HCT116 (cell line): ENCODE measurements at regions not wholly inside any gene's neighbourhood (a gene's known extent, or its start where the extent isn't known, plus 50 kb on each side); places are given as distances from the start of the nearest gene placed in this dataset.

Source experiments
- ATAC-seq: fragments of 200-7000 bp; cut with Tn5 transposase; 2 replicates; pipeline ENCODE4 v1.9.1; 2020; ENCODE audit warnings: mild to moderate bottlenecking, moderate library complexity
- BruUV-seq: library from RNA; stranded (reverse); fragments of 400-500 nt; replicated peaks from 2 replicates; lab custom pipeline; 2021; lab: Mats Ljungman, UMichigan
- CTCF ChIA-PET: fragments of 300-600 bp; sonication (Branson Sonifier 250); formaldehyde crosslinking; loops from one replicate; lab custom pipeline; 2021; ENCODE audit warnings: antibody characterized with exemption; lab: Charles Lee
- POLR2A ChIA-PET: fragments of 300-600, 350-600 bp; sonication (Branson Sonifier 250); formaldehyde crosslinking; loops from one replicate; lab custom pipeline; 2021; ENCODE audit warnings: antibody characterized with exemption; lab: Charles Lee
- RAD21 ChIA-PET, 2 experiments: fragments of 300-600 bp; sonication (Branson Sonifier 250); formaldehyde crosslinking; loops; one replicate each; lab custom pipeline; 2023; ENCODE audit warnings: low total read pairs in 2 of 2; ENCODE audit not compliant: uncharacterized antibody in 2 of 2, unreplicated experiment in 2 of 2, low non-redundant PET in 1 of 2; lab: Charles Lee
- DNase-seq: peaks from one replicate; pipeline ENCODE4 v3.0.0-alpha.2; 2010; ENCODE audit warnings: low read depth, low spot score
- H2AFZ ChIP-seq: fragments of 200-600 bp; shearing (Covaris generic), sonication (generic); 2 replicates; pipeline ENCODE4 v1.6.1; 2017; ENCODE audit warnings: low read depth, mixed run types, mixed read lengths, antibody characterized with exemption, low read length; ENCODE audit not compliant: poor library complexity, severe bottlenecking
- H3K27ac ChIP-seq: 2 replicates; pipeline ENCODE4 v1.5.1; 2012; ENCODE audit warnings: low read depth, low read length
- H3K27me3 ChIP-seq: fragments of 200-600 bp; sonication (generic); 2 replicates; pipeline ENCODE4 v1.6.1; 2016; ENCODE audit warnings: mixed run types, low read length, mixed read lengths; ENCODE audit not compliant: insufficient read depth
- H3K36me3 ChIP-seq, 2 experiments: fragments of 200-500 bp in 1 of 2; fragments of 200-600 bp in 1 of 2; sonication (Bioruptor generic) in 1 of 2; sonication (generic) in 1 of 2; 2 replicates each; pipeline versions ENCODE4 v1.5.1 to v1.6.1; 2014 to 2016; ENCODE audit warnings: low read length in 2 of 2, inconsistent platforms in 1 of 2, mixed read lengths in 1 of 2, mixed run types in 1 of 2; ENCODE audit not compliant: insufficient read depth in 2 of 2, control insufficient read depth in 1 of 2
- H3K4me1 ChIP-seq, 2 experiments: fragments of 200-600 bp in 1 of 2; sonication (generic) in 1 of 2; 2 replicates each; pipeline versions ENCODE4 v1.5.1 to v1.6.1; 2012 to 2017; ENCODE audit warnings: low read length in 2 of 2, inconsistent platforms in 1 of 2, mild to moderate bottlenecking in 1 of 2, mixed read lengths in 1 of 2, mixed run types in 1 of 2, moderate library complexity in 1 of 2; ENCODE audit not compliant: insufficient read depth in 2 of 2, control insufficient read depth in 1 of 2
- H3K4me2 ChIP-seq: fragments of 200-600 bp; sonication (generic); 2 replicates; pipeline ENCODE4 v1.6.1; 2017; ENCODE audit warnings: mixed run types, low read length, mixed read lengths
- H3K4me3 ChIP-seq, 2 experiments: fragments of 200-600 bp in 1 of 2; sonication (generic) in 1 of 2; replicated peaks in 1 of 2; 2 replicates each; pipeline ENCODE4 v1.5.1; 2011 to 2016; ENCODE audit warnings: low read length in 2 of 2, control low read depth in 1 of 2, low read depth in 1 of 2, mild to moderate bottlenecking in 1 of 2, mixed read lengths in 1 of 2, mixed run types in 1 of 2
- H3K79me2 ChIP-seq: fragments of 200-600 bp; sonication (generic); 2 replicates; pipeline ENCODE4 v1.6.1; 2017; ENCODE audit warnings: mild to moderate bottlenecking, mixed run types, low read length, moderate library complexity, mixed read lengths; ENCODE audit not compliant: insufficient read depth
- H3K9ac ChIP-seq: fragments of 200-600 bp; sonication (generic); 2 replicates; pipeline ENCODE4 v1.6.1; 2016; ENCODE audit warnings: low read length, mixed read lengths
- H3K9me2 ChIP-seq: fragments of 200-600 bp; sonication (generic), shearing (Covaris generic); 2 replicates; pipeline ENCODE4 v1.6.1; 2017; ENCODE audit warnings: mixed run types, mild to moderate bottlenecking, moderate library complexity; ENCODE audit not compliant: insufficient read depth
- H3K9me3 ChIP-seq, 2 experiments: fragments of 200-500 bp in 1 of 2; fragments of 200-600 bp in 1 of 2; sonication (Bioruptor generic) in 1 of 2; sonication (generic) in 1 of 2; 2 replicates each; pipeline ENCODE4 v1.6.1; 2014 to 2017; ENCODE audit warnings: low read length in 2 of 2, mixed read lengths in 2 of 2, inconsistent platforms in 1 of 2, low read depth in 1 of 2, mild to moderate bottlenecking in 1 of 2, mixed run types in 1 of 2, moderate library complexity in 1 of 2; ENCODE audit not compliant: control insufficient read depth in 1 of 2, insufficient read depth in 1 of 2
- H4K20me1 ChIP-seq: fragments of 200-600 bp; sonication (generic), shearing (Covaris generic); 2 replicates; pipeline ENCODE4 v1.6.1; 2017; ENCODE audit warnings: mixed run types, mild to moderate bottlenecking, moderate library complexity; ENCODE audit not compliant: insufficient read depth
- CBX3 ChIP-seq: IDR thresholded peaks from 2 replicates; pipeline ENCODE4 v1.6.1; 2012; ENCODE audit warnings: low read depth
- EGR1 ChIP-seq: IDR thresholded peaks from 2 replicates; pipeline ENCODE4 v1.6.1; 2012; ENCODE audit warnings: low read depth
- ELF1 ChIP-seq: IDR thresholded peaks from 2 replicates; pipeline ENCODE4 v1.6.1; 2012; ENCODE audit warnings: low read depth, borderline replicate concordance
- EZH2 ChIP-seq: fragments of 200-600 bp; sonication (generic); IDR thresholded peaks from 2 replicates; pipeline ENCODE4 v1.6.1; 2017; ENCODE audit warnings: antibody characterized with exemption, mixed run types
- EZH2phosphoT487 ChIP-seq: fragments of 200-600 bp; IDR thresholded peaks from 2 replicates; pipeline ENCODE4 v1.6.1; 2018; ENCODE audit warnings: antibody characterized with exemption, borderline replicate concordance
- POLR2A ChIP-seq: IDR thresholded peaks from 2 replicates; pipeline ENCODE4 v1.7.0; 2011; ENCODE audit warnings: borderline replicate concordance; ENCODE audit not compliant: insufficient read depth, insufficient read length; ENCODE audit errors: extremely low read depth
- POLR2AphosphoS5 ChIP-seq: IDR thresholded peaks from 2 replicates; pipeline ENCODE4 v1.6.1; 2011; ENCODE audit warnings: mild to moderate bottlenecking, low read depth, low read length, moderate library complexity
- RAD21 ChIP-seq: IDR thresholded peaks from 2 replicates; pipeline ENCODE4 v1.6.1; 2012; ENCODE audit warnings: low read depth, mild to moderate bottlenecking
- SIN3A ChIP-seq: IDR thresholded peaks from 2 replicates; pipeline ENCODE4 v1.6.1; 2012; ENCODE audit warnings: low read depth
- SP1 ChIP-seq: IDR thresholded peaks from 2 replicates; pipeline ENCODE4 v1.6.1; 2012; ENCODE audit warnings: low read depth
- SRF ChIP-seq: IDR thresholded peaks from 2 replicates; pipeline ENCODE4 v1.6.1; 2012; ENCODE audit warnings: low read depth
- YY1 ChIP-seq: IDR thresholded peaks from 2 replicates; pipeline ENCODE4 v1.6.1; 2011; ENCODE audit warnings: low read length, low read depth, moderate library complexity, mild to moderate bottlenecking; ENCODE audit not compliant: insufficient replicate concordance; ENCODE audit errors: extremely low read depth
- ZFX ChIP-seq: fragments of 450-650 bp; IDR thresholded peaks from 2 replicates; pipeline ENCODE4 v1.6.1; 2017
- ZNF274 ChIP-seq: fragments of 200-500 bp; sonication (Bioruptor generic); IDR thresholded peaks from 2 replicates; pipeline ENCODE4 v1.6.1; 2014; ENCODE audit warnings: mild to moderate bottlenecking, low read depth, low read length, inconsistent platforms
- intact Hi-C: fragments of 100-400 bp; cut with micrococcal nuclease; formaldehyde crosslinking; loops from 2 replicates; pipeline ENCODE4 v1.10.0; 2022
- TF ChIP-seq, protein P1 (sequence below): IDR thresholded peaks from 2 replicates; pipeline ENCODE4 v1.6.1; 2012
- TF ChIP-seq, protein P2 (sequence below): IDR thresholded peaks from 2 replicates; pipeline ENCODE4 v1.6.1; 2011; ENCODE audit warnings: mild to moderate bottlenecking, low read length, moderate library complexity; ENCODE audit not compliant: insufficient replicate concordance; ENCODE audit errors: extremely low read depth
- TF ChIP-seq, protein P3 (sequence below): IDR thresholded peaks from 2 replicates; pipeline ENCODE4 v1.6.1; 2012

DNA sequence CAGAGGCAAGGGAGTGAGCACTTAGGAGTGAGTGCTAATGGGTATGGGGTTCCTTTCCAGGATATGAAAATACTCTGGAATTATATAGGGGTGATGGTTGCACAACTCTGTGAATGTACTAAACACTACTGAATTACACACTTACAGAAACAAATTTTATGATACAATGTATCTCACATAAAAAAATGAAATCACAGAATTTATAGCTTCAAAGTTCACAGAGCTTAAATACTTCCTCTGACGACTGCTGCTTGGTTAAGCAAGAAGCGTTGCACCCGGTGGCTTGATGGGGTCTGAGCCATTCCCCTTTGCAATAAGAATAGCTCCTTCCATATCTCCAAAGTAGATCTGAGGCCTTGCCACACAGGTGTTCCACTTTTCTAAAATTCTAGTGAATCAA lies 835.1 kb downstream of the TSN start:
- no peak overlapping the region for H3K27ac ChIP-seq
- H3K9me3 ChIP-seq = peaks cover 0 to 14% of the 10 kb centered on the region in 2 experiments; a peak in 2 of 4 replicates
- H3K79me2 ChIP-seq = no peaks in the 10 kb centered on the region
- H3K27me3 ChIP-seq = no peaks in the 10 kb centered on the region
- no peak for TF ChIP-seq POLR2A
- TF ChIP-seq SRF = no peak
- no peak for TF ChIP-seq ELF1
- TF ChIP-seq SP1 = no peak
- no peak for TF ChIP-seq SIN3A
- TF ChIP-seq, protein P1, sequence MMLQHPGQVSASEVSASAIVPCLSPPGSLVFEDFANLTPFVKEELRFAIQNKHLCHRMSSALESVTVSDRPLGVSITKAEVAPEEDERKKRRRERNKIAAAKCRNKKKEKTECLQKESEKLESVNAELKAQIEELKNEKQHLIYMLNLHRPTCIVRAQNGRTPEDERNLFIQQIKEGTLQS = no peak
- intact Hi-C loops = no loop called here
- H4K20me1 ChIP-seq = no peaks in the 10 kb centered on the region
- no peak overlapping the region for H2AFZ ChIP-seq
- ChIA-PET RAD21 (no interaction called here), POLR2A (no interaction called here), CTCF (no interaction called here)
- H3K9ac ChIP-seq = no peak overlapping the region
- H3K4me3 ChIP-seq = no peak overlapping the region
- no peaks in the 10 kb centered on the region for H3K4me1 ChIP-seq
- no TSS peak for BruUV-seq
- no peak for DNase-seq
- H3K36me3 ChIP-seq = no peaks in the 10 kb centered on the region
- H3K4me2 ChIP-seq = no peak overlapping the region
- no peaks in the 10 kb centered on the region for H3K9me2 ChIP-seq
- ATAC-seq = no peak

DNA sequence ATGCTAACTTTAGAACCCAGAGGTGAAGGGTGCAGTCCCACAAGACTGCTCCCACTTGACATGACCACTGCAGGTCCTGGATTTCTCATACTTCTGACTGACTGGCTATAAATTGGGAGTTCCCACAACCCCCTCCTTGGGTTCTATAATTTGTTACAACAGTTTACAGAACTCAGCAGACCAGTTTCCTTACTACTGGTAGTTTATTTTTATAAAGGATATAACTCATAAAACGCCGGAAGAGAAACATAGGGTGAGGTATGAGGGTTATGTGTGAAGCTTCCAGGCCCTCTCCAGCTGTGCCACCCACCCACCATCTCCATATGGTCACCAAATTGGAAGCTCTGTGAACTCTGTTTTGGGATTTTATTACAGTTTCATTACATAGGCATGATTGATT lies 839.6 kb downstream of the TSN start:
- Histone ChIP-seq H3K4me1 (no peaks in the 10 kb centered on the region), H4K20me1 (no peaks in the 10 kb centered on the region), H3K9me3 (peaks cover 0 to 8% of the 10 kb centered on the region in 2 experiments; a peak in 2 of 4 replicates), H3K9ac (no peak overlapping the region), H3K4me2 (no peak overlapping the region), H3K79me2 (no peaks in the 10 kb centered on the region), H2AFZ (no peak overlapping the region), H3K9me2 (no peaks in the 10 kb centered on the region), H3K4me3 (no peak overlapping the region), H3K36me3 (no peaks in the 10 kb centered on the region), H3K27me3 (no peaks in the 10 kb centered on the region), H3K27ac (no peak overlapping the region)
- DNase-seq (no peak), ATAC-seq (no peak)
- intact Hi-C loops = no loop called here
- no TSS peak for BruUV-seq
- CTCF ChIA-PET = no interaction called here
- RAD21 ChIA-PET = no interaction called here
- POLR2A ChIA-PET = no interaction called here
- TF ChIP-seq RAD21 (no peak), SIN3A (no peak), SRF (no peak), YY1 (no peak), ZNF274 (no peak), EZH2phosphoT487 (no peak), ELF1 (no peak), ZFX (no peak), EGR1 (no peak), CBX3 (no peak), EZH2 (no peak), POLR2AphosphoS5 (no peak)
- TF ChIP-seq, protein P2, sequence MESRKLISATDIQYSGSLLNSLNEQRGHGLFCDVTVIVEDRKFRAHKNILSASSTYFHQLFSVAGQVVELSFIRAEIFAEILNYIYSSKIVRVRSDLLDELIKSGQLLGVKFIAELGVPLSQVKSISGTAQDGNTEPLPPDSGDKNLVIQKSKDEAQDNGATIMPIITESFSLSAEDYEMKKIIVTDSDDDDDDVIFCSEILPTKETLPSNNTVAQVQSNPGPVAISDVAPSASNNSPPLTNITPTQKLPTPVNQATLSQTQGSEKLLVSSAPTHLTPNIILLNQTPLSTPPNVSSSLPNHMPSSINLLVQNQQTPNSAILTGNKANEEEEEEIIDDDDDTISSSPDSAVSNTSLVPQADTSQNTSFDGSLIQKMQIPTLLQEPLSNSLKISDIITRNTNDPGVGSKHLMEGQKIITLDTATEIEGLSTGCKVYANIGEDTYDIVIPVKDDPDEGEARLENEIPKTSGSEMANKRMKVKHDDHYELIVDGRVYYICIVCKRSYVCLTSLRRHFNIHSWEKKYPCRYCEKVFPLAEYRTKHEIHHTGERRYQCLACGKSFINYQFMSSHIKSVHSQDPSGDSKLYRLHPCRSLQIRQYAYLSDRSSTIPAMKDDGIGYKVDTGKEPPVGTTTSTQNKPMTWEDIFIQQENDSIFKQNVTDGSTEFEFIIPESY = no peak
- TF ChIP-seq, protein P3, sequence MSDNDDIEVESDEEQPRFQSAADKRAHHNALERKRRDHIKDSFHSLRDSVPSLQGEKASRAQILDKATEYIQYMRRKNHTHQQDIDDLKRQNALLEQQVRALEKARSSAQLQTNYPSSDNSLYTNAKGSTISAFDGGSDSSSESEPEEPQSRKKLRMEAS = no peak
- TF ChIP-seq, protein P1 = no peak
